ENCODE measurements at regions not wholly inside any gene's neighbourhood (a gene's known extent, or its start where the extent isn't known, plus 50 kb on each side); places are given as distances from the start of the nearest gene placed in this dataset.

DNA sequence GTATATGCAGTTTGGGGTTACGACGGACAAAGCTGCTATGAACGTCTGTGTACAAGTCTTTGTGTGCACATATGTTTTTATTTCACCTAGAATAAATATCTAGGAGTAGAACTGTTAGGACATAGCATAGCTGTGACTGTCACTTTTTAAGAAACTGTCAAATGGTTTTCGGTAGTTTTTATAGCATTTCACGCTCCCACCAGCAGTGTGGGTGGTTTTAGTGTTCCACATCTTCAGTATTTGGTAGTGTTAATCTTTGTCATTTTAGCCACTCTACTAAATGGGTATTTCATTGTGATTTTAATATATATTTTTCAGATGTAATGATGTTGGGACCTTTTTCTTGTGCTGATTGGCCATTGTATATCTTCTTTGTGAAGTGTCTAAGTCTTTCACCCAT, 109.1 kb upstream of the BCAT1 start:
- TF ChIP-seq, protein P1, sequence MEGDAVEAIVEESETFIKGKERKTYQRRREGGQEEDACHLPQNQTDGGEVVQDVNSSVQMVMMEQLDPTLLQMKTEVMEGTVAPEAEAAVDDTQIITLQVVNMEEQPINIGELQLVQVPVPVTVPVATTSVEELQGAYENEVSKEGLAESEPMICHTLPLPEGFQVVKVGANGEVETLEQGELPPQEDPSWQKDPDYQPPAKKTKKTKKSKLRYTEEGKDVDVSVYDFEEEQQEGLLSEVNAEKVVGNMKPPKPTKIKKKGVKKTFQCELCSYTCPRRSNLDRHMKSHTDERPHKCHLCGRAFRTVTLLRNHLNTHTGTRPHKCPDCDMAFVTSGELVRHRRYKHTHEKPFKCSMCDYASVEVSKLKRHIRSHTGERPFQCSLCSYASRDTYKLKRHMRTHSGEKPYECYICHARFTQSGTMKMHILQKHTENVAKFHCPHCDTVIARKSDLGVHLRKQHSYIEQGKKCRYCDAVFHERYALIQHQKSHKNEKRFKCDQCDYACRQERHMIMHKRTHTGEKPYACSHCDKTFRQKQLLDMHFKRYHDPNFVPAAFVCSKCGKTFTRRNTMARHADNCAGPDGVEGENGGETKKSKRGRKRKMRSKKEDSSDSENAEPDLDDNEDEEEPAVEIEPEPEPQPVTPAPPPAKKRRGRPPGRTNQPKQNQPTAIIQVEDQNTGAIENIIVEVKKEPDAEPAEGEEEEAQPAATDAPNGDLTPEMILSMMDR (IDR thresholded peaks at IDR 0.05; ENCODE audit: low read depth, low read length, missing control alignments): no peak
- no peak for DNase-seq (ENCODE audit: low read depth)
- peak overlapping the region; percentile 43; the same call in 1 of the 2 replicates for H3K4me3 ChIP-seq (ENCODE audit: low read depth, low read length)

DNA sequence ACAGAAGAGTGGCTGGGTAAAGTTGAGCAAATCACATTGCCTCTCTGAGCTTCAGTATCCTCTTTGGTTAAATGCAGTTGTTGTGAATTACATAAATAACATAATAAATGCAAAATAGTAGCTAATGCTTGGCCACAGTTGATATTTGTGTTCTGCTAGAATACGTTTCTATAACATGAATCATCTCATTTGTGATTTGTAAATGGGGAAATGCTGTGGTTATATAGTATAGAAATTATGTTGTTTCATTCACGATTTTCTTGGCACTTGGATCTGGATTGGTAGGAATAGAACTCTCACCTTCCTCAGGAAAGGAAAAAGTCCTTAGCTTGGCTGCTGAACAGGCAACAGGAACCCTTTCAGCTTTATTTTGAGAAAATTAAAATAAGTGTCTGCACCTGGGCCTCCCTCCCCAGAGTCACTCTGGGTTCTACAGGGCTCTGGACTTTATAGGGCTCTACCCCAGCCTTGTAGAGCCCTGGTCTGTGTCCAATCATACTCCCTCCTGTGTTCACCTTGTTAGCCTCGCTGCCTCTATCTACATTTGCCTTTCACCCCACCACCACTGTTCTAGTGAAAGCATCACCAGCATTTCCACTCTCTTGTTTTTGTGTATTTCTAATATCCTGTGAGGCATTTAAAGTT, 107.7 kb upstream of the BCAT1 start:
- DNase-seq (ENCODE audit: low read depth): no peak
- peak overlapping the region; percentile 74 for H3K4me3 ChIP-seq (ENCODE audit: low read depth, low read length)
- TF ChIP-seq, protein P1 (IDR thresholded peaks at IDR 0.05; ENCODE audit: low read depth, low read length, missing control alignments): no peak

DNA sequence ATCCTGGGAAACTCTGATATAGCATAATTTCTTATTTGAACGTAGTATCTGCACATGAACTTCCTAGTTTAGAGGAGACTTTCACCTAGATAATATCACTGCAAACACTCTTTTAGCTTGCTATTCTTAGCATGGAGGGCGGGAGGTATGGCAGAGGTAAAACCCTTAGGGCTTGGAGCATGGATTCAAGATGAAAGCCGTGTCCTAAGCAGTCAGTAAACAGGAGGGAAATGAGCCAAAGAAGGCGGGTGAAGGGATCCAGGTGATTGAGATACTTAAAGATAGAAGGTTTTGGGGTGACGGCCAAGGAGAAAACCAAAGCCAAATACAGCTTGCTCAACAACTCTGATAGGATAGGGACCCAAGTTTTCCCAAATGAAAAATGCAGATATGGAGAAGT, 107.1 kb upstream of the BCAT1 start:
- DNase-seq (ENCODE audit: low read depth): no peak
- TF ChIP-seq, protein P1 (IDR thresholded peaks at IDR 0.05; ENCODE audit: low read depth, low read length, missing control alignments): no peak
- peak overlapping the region; percentile 74 for H3K4me3 ChIP-seq (ENCODE audit: low read depth, low read length)

DNA sequence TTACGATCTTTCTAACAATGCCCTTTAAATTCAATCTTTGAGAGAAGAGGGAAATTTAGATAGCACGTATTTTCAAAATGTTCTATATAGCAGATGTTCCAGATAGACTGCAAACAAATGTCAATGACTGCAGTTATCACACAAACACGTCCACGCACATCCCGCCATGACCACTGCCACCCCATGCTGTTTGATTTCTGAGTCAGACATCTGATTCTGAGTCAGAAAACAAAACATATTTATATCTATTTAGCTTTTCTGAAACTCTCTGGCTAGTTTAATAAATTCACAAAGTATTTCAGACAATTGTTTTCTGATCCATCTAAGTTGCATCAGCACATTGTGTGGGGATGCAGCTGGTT, 105.9 kb upstream of the BCAT1 start:
- peak overlapping the region; percentile 74 for H3K4me3 ChIP-seq (ENCODE audit: low read depth, low read length)
- TF ChIP-seq, protein P1 (IDR thresholded peaks at IDR 0.05; ENCODE audit: low read depth, low read length, missing control alignments): no peak
- peak; percentile 56 for DNase-seq (ENCODE audit: low read depth)

DNA sequence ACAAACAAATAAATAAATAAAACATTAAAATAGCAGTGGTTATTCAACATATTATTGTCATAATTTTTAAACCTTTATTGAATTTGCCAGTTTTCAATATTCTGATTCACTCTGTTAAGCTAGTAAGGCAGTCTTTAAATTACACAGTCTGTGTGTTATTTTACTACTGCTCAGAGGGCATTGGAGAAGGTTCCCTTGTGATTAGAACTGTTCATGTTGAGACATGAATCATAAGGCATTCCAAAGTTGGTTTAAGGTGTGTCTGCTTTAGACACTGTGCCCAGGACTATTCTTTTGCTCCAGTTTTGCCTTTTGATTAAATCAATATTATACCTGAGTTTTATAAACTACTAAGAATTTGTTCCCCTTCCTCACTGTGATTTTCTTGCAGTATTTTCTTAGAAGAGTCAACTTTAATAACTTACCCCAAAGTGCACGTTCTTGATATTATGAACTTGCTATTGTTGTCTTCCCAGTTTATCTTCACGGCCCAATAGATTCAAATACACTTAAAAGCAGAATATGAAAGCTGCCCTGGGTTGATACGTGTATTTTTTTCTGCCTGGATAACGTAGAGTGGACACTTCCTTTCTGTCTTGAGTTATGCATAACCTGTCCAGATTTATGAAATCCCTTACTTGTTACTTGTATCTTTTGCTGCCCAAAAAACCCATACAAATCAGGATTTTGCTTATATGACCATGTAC, 105.3 kb upstream of the BCAT1 start:
- TF ChIP-seq, protein P1 (IDR thresholded peaks at IDR 0.05; ENCODE audit: low read depth, low read length, missing control alignments): no peak
- H3K4me3 ChIP-seq (ENCODE audit: low read depth, low read length): peak overlapping the region; percentile 74
- DNase-seq (ENCODE audit: low read depth): no peak

DNA sequence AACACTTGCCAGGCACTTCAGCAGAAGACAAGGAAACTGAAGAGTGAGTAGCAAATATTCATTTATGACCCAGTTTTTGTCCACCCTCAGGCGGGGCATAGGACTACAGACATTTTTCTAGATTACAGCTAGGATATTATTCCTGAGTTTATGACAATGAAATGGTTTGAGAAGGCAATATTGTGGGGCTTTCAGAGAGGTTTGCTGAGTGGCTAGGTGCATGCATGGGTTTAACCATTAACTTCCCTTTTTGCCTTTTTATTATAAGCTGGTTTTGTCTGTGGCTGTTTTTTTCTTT, 104.0 kb upstream of the BCAT1 start:
- no peak for DNase-seq (ENCODE audit: low read depth)
- TF ChIP-seq, protein P1 (IDR thresholded peaks at IDR 0.05; ENCODE audit: low read depth, low read length, missing control alignments): no peak
- peak overlapping the region; percentile 74 for H3K4me3 ChIP-seq (ENCODE audit: low read depth, low read length)

Measured in GM12864 (cell line).